GM12864 (cell line): ENCODE measurements at regions not wholly inside any gene's neighbourhood (a gene's known extent, or its start where the extent isn't known, plus 50 kb on each side); places are given as distances from the start of the nearest gene placed in this dataset.

Source experiments
- DNase-seq: peaks from one replicate; pipeline ENCODE4 v3.0.0-alpha.2; 2011; ENCODE audit warnings: low read depth
- H3K4me3 ChIP-seq: 2 replicates; pipeline ENCODE4 v1.5.1; 2011; ENCODE audit warnings: mild to moderate bottlenecking, low read depth, low read length, control low read depth
- CTCF ChIP-seq: IDR thresholded peaks from 2 replicates; pipeline ENCODE4 v1.5.1; 2011; ENCODE audit warnings: low read depth, mild to moderate bottlenecking, moderate library complexity, low read length, control low read depth, inconsistent platforms; ENCODE audit errors: missing control alignments

GRCh38 chr1:106780806-106781569, 275.5 kb upstream of the PRMT6 start:
- H3K4me3 ChIP-seq: no peak overlapping the region
- TF ChIP-seq CTCF: no peak
- DNase-seq: no peak

GRCh38 chr1:106785176-106785575, 271.3 kb upstream of the PRMT6 start:
- no peak for DNase-seq
- H3K4me3 ChIP-seq: no peak overlapping the region
- no peak for TF ChIP-seq CTCF

GRCh38 chr1:106787520-106787919, 269.0 kb upstream of the PRMT6 start:
- H3K4me3 ChIP-seq: no peak overlapping the region
- TF ChIP-seq CTCF: no peak
- DNase-seq: no peak

GRCh38 chr1:106789686-106790085, 266.8 kb upstream of the PRMT6 start:
- H3K4me3 ChIP-seq: no peak overlapping the region
- TF ChIP-seq CTCF: no peak
- no peak for DNase-seq

- no peak for TF ChIP-seq CTCF
- DNase-seq: no peak
These were observed 265.4 kb upstream of the PRMT6 start for GRCh38 chr1:106791041-106791440.

GRCh38 chr1:106793651-106794050, 262.8 kb upstream of the PRMT6 start:
- no peak for DNase-seq
- no peak overlapping the region for H3K4me3 ChIP-seq
- TF ChIP-seq CTCF: no peak

More at GRCh38 chr1:106791041-106791440, 265.4 kb upstream of the PRMT6 start:
- no peak overlapping the region for H3K4me3 ChIP-seq

- DNase-seq: no peak
- no peak overlapping the region for H3K4me3 ChIP-seq
- no peak for TF ChIP-seq CTCF
These were observed 257.5 kb upstream of the PRMT6 start for GRCh38 chr1:106798991-106799390.
